ENCODE measurements at regions not wholly inside any gene's neighbourhood (a gene's known extent, or its start where the extent isn't known, plus 50 kb on each side); places are given as distances from the start of the nearest gene placed in this dataset.

DNA sequence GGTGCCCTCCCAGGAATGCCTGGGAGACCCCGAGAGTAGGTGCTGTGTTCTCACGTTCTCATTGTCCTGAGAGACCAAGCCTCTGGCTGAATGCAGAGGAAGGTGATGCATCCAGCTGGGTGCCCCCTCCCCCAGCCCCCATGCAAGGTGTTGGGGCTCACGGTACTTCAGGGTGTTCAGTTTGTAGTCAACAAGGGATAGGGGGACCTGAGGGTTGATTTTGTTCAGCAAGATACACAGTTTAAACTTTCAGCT is 60.4 kb upstream of the DUSP5 start:
- TF ChIP-seq, protein P1, sequence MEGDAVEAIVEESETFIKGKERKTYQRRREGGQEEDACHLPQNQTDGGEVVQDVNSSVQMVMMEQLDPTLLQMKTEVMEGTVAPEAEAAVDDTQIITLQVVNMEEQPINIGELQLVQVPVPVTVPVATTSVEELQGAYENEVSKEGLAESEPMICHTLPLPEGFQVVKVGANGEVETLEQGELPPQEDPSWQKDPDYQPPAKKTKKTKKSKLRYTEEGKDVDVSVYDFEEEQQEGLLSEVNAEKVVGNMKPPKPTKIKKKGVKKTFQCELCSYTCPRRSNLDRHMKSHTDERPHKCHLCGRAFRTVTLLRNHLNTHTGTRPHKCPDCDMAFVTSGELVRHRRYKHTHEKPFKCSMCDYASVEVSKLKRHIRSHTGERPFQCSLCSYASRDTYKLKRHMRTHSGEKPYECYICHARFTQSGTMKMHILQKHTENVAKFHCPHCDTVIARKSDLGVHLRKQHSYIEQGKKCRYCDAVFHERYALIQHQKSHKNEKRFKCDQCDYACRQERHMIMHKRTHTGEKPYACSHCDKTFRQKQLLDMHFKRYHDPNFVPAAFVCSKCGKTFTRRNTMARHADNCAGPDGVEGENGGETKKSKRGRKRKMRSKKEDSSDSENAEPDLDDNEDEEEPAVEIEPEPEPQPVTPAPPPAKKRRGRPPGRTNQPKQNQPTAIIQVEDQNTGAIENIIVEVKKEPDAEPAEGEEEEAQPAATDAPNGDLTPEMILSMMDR (IDR thresholded peaks at IDR 0.05) = no peak

DNA sequence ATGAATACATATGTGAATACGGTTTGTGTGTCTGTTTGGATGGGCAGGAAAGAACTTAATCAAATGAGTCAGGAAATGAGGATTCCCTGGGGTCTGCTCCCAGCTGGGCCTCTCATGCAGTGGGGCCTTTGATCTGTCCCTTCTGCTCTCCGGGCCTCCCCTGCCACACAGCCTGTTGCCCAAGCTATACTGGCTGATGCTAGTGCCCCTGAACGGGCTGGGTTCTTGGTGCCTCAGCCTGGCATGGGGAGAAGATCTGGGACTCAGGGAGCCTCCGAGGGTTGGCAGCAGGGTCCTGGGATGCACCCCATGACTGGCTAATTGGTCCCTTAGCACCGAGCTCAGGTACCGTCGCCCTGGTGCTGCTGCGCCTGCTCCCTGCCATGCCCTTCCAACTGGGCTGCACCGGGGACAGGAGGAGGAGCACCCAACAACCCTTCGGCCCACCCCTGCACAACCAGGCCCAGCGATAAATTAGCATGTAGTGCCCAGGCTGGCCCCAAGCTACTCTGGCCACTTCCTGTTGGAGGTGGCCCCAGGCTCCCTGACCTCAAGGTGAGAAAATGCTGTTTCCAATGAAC is 59.9 kb upstream of the DUSP5 start:
- TF ChIP-seq, protein P1 (IDR thresholded peaks at IDR 0.05) = no peak

DNA sequence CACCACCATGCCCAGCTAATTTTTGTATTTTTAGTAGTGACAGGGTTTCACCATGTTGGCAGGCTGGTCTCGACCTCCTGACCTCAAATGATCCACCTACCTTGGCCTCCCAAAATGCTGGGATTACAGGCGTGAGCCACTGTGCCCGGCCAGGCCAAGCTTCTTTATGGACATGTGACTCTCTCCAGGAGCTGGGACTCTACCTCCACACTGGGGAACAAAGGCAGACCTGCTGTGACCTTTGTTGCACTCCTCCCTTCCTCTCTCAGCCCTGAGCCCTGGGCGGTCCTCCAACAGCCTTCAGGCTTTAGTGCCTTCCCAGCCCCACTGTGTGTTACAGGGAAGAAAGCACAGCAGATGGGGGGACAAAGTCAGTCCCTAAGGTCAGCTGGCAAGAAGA is 55.0 kb upstream of the DUSP5 start:
- TF ChIP-seq, protein P1 (IDR thresholded peaks at IDR 0.05) = no peak

DNA sequence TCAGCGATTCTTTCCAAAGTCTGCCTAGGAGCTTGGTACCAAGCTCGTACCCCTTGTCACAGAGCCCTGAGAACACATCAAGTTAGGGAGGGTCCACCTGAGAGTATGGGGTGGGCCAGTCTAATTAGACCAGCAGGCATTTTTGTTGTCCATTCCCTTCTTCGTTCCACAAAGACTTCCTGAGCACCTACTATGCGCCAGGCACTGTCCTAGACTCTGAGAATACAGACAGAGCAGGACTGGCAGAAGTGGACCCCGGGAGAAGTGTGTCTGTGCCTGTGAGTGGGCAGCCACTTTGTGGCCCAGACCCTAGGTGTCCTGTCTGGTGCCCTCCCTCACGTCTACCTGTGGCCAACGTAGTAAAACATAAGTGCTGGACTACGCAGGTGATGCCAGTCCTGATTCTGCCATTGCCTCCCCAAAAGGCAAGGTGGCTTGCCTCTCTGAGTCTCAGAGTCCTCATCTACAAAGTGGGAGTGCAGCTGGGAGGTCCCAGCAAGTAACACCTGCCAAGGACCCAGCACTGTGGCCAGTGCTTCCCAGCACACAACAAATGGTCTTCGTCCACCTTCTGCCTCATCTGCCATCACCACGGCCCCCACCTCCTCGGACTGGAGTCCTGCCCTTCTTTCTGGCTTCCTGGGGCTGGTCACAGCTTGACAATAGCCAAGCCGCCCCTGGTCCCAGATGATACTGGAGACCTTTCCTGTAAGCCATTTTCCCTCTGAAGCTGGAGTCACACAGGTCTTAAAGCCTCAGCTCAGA is 54.3 kb upstream of the DUSP5 start:
- TF ChIP-seq, protein P1 (IDR thresholded peaks at IDR 0.05) = no peak

DNA sequence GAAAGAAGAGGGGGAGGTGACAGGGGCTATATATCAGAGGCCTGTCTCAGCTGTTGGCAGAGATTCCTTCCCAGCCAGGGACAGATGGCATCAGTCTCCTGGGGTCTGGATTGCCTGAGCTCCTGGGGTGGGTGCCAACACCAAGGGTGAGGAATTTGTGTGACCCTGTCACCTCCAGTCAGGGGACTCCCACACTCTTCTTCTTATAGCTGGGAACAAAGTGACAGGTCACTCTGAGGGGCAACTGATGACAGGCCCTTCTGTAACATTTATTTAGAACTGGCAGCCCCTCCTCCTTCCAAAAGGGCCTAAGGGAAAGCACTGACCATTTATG is 53.7 kb upstream of the DUSP5 start:
- TF ChIP-seq, protein P1 (IDR thresholded peaks at IDR 0.05) = no peak

DNA sequence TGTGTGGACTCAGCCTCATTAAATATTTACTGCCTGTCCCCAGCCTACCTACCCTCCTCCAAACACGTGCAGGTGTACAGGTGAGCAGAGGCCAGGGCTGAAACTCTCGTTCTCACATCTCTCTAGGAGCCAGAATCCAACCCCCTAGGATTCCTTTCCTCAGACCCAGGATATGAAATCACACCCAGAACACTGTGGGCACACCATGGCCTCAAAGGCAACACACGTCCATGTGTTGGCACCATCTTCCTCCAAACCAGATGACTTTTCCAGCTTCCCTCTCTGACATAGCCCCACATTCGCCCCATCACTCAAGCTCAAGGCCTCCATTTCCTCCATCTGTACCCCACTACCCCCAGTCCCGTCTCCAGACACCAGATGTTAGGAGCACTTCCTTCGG is 51.8 kb upstream of the DUSP5 start:
- TF ChIP-seq, protein P1 (IDR thresholded peaks at IDR 0.05) = no peak

DNA sequence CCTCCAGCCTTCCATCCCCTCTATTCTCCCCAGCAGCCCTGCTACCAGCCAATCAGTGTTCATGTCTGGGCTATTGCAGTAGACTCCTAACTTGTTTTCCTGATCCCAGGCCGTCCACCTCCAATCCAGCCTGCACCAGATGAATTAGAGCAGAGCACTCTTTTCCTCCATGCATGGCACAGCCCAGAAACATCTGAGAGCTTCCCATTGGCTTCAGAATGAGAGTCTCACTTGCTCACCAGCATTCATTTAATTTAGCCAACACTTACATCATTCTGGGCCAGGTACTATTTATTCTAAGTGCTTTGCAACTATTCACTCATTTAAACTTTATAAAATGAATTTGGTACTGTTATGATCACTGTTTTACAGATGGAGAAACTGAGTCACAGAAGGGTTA is 51.4 kb upstream of the DUSP5 start:
- TF ChIP-seq, protein P1 (IDR thresholded peaks at IDR 0.05) = no peak

All from LNCAP (cell line).